NOMO-1 (cell line): ENCODE measurements at regions not wholly inside any gene's neighbourhood (a gene's known extent, or its start where the extent isn't known, plus 50 kb on each side); places are given as distances from the start of the nearest gene placed in this dataset.
"Not testable (repeated sequence)": the region's sequence is repeated elsewhere in the genome, so short reads cannot be mapped to it uniquely, and the experiment has no call there.

Experiments used
- DNase-seq, 2 experiments: peaks; one replicate each; lab custom pipeline; 2025; ENCODE audit not compliant: unreplicated experiment in 2 of 2; lab: John Stamatoyannopoulos, UW

- DNase-seq = no peak
Observed at GRCh38 chr10:84842593-84842992, 514.2 kb downstream of the CCSER2 start.

DNA sequence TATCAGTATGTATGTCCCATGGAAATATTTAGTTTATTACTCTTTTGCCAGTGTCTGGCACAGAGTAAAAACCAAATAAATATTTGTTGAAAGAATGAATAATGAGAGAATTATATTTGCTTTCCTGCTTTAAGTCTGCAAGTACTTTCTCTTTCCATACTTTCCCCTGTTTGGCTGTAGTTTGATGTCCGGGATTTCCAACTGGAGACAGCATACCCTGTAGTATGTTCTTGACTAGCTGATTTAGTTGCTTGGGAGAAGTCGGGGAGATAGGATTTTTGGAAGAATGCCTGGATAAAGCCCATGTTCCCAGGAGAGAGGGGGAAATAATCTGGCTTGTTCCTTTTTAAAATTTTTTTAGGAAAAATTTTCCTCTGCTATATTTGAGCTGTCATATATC lies 516.1 kb downstream of the CCSER2 start:
- DNase-seq = no peak

GRCh38 chr10:84845628-84846261 lies 517.4 kb downstream of the CCSER2 start:
- DNase-seq = no peak

DNA sequence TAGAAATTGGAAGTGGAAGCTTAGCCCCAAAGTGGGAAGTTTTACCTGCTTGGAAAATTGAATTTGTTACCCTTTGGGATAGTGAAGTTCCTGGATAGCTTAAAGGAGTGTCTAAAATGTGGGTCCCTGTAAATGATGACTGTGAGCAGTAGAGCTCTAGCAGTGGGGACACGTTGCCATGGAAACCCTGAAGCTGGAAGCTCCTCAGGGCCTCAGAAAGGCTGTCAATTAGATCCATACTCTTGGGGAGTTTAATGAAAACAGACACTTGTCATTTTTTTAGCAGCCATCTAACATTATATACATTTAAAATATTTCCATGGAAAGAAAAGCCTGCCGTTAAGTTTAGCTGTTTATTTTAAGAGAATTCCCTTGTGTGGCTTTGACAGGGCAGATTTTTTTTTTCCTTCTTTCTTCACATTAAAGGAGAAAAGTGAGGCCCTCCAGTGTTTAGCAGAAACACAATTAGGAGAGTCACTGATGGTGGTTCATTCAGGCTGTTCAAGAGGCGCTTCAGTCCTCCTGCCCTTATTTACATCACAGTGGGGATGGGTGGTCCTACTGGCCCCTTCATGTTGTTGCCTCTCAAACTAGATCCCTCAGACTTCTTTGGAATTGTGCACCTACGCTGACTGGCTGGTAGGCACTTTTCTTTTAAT lies 518.4 kb downstream of the CCSER2 start:
- DNase-seq = no peak

DNA sequence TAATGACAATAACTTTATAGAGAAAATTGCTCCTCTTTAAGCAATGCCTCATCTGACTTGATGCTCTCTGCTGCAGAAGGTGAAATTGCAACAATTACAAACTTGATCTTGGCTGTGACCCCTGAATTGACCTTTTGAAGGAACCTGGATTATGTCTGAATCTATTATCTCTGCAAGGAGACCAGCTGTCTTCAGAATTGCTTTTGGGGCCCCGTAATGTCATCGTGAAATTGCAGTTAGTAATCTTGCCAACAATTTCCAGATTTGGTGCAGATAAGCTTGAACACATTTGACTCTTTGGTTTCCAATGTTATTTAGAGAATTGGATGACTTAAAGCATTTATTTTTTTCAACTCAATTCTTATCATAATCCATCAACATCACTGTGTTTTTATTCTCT lies 520.6 kb downstream of the CCSER2 start:
- DNase-seq = no peak

DNA sequence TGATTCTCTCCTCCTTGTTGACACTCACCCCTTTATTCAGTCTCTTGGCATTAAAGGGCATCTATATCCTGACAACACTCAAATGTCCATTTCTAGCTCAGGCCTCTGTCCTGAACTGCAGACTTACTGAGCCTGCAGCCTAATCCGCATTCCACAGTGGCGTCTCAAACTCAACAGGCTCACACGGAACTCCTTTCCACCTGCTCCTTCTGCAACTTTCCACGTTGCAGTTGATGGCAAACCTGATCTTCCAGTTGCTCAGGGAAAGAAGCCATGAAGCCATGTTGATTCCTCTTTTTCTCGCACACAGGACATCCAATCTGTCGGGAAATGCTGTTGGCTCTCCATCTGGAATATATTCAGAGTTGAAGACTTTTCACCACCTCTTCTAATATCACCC lies 522.4 kb downstream of the CCSER2 start:
- no peak for DNase-seq

DNA sequence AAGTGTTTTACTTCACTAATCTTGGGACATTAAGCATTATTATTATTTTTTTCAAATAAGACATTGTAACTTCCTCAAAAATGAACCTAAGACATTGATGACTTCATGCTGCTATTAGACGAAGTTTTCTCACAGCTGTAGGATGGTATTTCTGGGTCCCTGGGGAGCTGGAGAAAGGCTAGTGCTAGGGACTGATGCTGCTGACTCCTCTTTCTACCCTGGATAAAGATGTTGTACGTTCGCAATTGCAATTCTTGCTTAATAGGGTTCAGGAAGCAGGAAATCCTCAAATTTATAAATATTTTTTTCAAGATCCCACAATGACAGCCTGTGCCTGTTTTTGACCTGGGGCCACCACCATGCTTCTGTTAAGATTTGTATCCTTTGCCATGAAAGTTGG lies 526.0 kb downstream of the CCSER2 start:
- DNase-seq = no peak

- no peak for DNase-seq
Observed at GRCh38 chr10:84860855-84861254, 532.5 kb downstream of the CCSER2 start.

- DNase-seq = no peak
Observed at GRCh38 chr10:84862551-84862950, 534.2 kb downstream of the CCSER2 start.

DNA sequence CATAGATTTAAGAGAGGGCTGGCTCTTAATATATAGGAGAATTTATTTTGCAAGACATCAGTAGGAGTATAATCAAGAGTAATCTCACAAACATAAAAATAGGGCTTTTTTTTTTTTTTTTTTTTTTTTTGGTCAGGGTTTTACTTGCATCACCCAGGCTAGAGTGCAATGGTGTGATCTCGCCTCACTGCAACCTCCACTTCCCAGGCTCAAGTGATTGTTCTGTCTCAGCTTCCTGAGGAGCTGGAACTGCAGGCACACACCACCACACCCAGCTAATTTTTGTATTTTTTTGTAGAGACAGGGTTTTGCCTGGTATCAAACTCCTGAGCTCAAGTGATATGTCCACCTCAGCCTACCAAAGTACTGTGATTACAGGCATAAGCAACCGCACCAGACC lies 535.3 kb downstream of the CCSER2 start:
- DNase-seq = no peak

DNA sequence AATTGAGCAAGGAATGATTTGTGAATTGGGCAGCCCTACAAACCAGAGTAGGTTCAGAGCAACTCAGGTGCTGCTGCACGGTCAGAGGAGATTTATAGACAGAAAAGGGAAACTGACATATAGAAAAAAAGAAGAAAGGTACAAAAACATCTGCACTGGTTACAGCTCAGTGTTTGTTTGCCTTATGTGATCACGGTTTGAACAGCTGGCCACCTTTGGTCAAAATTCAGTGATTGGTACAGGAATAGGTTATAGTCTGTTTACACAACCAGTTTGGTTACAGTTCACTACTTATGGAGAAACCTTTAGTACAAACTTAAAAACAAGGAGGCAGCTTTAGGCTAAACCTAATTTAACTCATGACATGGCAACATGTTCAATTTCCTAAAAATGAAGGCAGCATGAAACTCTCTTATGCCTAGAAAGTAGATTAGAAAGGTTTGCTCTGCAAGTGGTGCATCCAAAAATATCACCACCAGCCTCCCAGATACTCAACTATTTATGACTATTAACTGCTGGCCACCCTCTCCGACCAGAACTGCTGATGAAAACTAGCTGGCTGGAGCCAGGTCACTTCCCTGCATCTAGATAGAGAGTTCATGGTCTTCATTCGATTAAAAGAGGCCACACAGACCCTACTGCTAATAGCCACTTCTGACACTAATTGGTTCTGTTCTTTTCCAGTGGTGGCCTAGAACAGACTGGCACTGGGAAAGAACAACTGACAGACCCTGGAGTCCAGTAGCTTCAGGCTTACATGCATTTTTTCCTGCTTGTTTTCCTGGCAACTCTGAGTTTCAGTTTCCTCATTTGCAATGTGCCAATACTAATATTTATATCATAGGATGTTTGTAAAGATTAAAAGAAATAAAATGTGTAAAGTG lies 548.0 kb downstream of the CCSER2 start:
- no peak for DNase-seq

GRCh38 chr10:84879991-84880390 lies 551.6 kb downstream of the CCSER2 start:
- no peak for DNase-seq

DNA sequence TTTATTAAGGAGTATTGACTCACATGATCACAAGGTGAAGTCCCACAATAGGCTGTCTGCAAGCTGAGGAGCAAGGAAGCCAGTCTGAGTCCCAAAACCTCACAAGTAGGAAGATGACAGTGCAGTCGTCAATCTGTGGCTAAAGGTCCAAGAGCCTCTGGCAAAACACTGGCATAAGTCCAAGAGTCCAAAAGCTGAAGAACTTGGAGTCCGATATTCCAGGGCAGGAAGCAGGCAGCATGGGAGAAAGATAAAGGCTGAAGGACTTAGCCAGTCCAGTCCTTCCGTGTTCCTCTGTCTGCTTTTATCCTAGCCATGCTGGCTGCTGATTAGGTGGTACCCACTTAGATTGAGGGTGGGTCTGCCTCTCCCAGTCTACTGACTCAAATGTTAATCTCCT lies 553.3 kb downstream of the CCSER2 start:
- DNase-seq = not testable (repeated sequence)

GRCh38 chr10:84890706-84891105 lies 562.3 kb downstream of the CCSER2 start:
- DNase-seq = peak; percentile 26 to 64

DNA sequence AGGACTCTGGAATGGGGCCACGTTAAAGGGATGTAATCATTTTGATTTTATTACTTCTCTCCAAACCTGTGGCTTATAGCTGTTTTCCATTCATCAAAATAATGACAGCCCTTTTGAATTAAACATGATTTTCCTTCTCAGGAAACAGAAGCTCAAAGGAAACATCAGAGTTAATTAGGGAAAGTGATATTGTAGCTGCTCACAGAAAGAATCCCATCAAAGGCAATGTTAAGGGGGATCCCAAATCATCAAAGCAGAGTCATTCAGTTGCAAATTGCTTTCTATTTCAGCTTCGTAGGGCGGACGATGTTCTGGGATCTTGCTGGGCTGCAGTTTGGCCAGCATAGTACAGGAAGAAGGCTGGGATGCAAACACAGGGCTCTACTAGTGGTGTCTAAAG lies 563.2 kb downstream of the CCSER2 start:
- no peak for DNase-seq

DNA sequence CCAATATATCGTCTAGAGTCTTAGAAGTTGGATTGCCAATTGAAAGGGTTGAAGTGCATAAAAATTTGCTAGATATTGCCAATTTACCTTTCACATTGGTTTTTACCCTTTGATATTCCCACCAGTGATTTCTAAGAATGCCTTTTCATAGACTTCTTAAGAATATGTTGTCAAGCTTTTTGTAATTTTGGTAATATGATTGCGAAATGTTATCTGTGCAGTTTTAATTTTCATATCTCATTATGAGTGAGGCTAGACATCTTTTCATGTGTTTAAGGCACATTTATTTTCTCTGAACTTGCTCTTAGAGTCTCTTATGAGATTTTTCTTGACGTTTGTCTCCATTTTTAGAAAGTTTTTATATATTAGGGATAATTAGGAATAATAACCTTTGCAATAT lies 567.2 kb downstream of the CCSER2 start:
- no peak for DNase-seq

GRCh38 chr10:84896909-84897308 lies 568.5 kb downstream of the CCSER2 start:
- DNase-seq = no peak

- DNase-seq = no peak
Observed at GRCh38 chr10:84899268-84899667, 570.9 kb downstream of the CCSER2 start.

DNA sequence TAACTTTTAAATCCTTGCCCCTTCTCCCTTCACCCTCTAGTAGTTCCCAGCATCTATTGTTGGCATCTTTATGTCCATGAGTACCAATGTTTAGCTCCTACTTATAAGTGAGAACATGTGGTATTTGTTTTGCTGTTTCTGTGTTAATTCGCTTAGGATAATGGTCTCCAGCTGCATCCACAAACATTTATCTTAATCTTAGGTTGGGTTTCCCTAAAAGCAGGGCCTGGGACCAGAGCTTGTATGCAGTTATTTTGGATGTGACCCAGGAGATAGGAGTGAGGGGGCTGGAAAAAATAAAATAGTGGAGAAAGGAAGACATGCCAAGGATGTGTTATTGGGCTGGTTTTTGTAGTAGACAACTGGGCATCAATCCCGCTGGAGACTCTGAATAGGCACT lies 571.8 kb downstream of the CCSER2 start:
- DNase-seq = no peak

- DNase-seq = no peak
Observed at GRCh38 chr10:84901885-84902284, 573.5 kb downstream of the CCSER2 start.

DNA sequence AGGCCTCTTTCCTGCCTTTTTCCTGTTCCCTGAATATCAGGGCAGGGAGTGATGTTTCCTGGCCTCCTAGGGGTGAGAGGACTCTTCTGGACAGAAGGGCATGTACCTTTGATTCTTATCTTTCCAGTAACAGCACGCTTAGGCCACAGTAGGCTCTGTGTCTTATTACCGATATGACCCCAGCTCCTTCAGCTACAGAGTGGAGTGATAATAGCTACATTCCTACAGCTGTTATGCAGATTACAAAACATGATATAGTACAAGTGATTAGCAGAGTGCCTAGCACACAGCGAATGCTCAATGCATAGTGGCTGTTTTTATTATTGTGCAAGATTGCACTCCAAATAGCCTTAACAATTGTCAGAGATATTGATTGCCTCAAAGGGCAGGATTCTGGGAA lies 574.2 kb downstream of the CCSER2 start:
- DNase-seq = no peak

DNA sequence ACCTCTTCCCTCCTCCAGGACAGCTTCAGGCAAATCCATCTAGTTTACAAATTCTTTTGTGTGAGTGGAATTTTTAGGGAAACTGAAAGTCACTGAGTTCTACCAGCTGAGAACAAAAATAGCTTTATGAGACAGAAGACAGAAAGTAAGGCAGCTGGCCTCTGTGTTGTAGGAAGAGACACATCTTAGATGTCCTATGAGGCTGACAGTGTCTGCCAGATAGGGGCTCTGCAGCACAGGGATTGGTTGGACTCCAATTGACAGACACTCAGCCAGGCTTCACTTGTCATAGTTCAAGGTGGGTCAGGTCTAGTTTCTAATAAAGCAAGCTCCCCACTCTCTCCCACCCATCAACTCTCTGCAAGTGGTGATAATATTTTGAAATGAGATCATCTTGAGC lies 574.9 kb downstream of the CCSER2 start:
- DNase-seq = no peak
